Fibroblast of lung (primary cell): ENCODE measurements at regions not wholly inside any gene's neighbourhood (a gene's known extent, or its start where the extent isn't known, plus 50 kb on each side); places are given as distances from the start of the nearest gene placed in this dataset.

Experiments
- CTCF ChIP-seq, 2 donors: IDR thresholded peaks in 1 of 2; conservative IDR thresholded peaks in 1 of 2; 1 replicate in 1 of 2; 2 replicates in 1 of 2; pipeline ENCODE4 v1.5.1; 2011 to 2012; ENCODE audit warnings: low read length in 2 of 2, control low read depth in 1 of 2, inconsistent platforms in 1 of 2, low read depth in 1 of 2, mild to moderate bottlenecking in 1 of 2
- EZH2 ChIP-seq: IDR thresholded peaks from 2 replicates; pipeline ENCODE4 v1.5.1; 2012; ENCODE audit warnings: low read length, control low read depth, mild to moderate bottlenecking; ENCODE audit errors: missing control alignments

GRCh38 chr3:16085410-16085809, 89.1 kb upstream of the GALNT15 start:
- no peak for TF ChIP-seq CTCF (conservative IDR thresholded peaks at IDR 0.05 in 1 of 2, IDR thresholded peaks at IDR 0.05 in 1 of 2; ENCODE audit: low read depth in 1 of 2, low read length in 2 of 2)
- no peak for TF ChIP-seq EZH2
